Neural progenitor cell (in vitro differentiated cells): ENCODE measurements at regions not wholly inside any gene's neighbourhood (a gene's known extent, or its start where the extent isn't known, plus 50 kb on each side); places are given as distances from the start of the nearest gene placed in this dataset.
A peak's percentile ranks its signal among the peaks of the same experiment; 100 is the strongest.

Source experiments
- DNase-seq: peaks from one replicate; pipeline ENCODE4 v3.0.0-alpha.2; 2016; ENCODE audit warnings: low spot score
- H2AFZ ChIP-seq: fragments of 200-600 bp; sonication (generic); replicated peaks from 2 replicates; pipeline ENCODE4 v1.6.1; 2016; ENCODE audit warnings: antibody characterized with exemption
- H3F3A ChIP-seq: fragments of 200-600 bp; sonication (generic); 2 replicates; pipeline ENCODE4 v1.6.1; 2016; ENCODE audit warnings: antibody characterized with exemption, low read depth
- H3K27ac ChIP-seq: fragments of 200-600 bp; sonication (generic); 2 replicates; pipeline ENCODE4 v1.5.1; 2016; ENCODE audit warnings: mild to moderate bottlenecking
- H3K27me3 ChIP-seq: fragments of 200-600 bp; sonication (generic); 2 replicates; pipeline ENCODE4 v1.6.1; 2016; ENCODE audit warnings: mild to moderate bottlenecking, moderate library complexity
- H3K36me3 ChIP-seq: fragments of 200-600 bp; sonication (generic); 2 replicates; pipeline ENCODE4 v1.5.1; 2016
- H3K4me1 ChIP-seq: fragments of 200-600 bp; sonication (generic); 2 replicates; pipeline ENCODE4 v1.6.1; 2016; ENCODE audit warnings: mixed run types
- H3K4me2 ChIP-seq: fragments of 200-600 bp; sonication (generic); 2 replicates; pipeline ENCODE4 v1.6.1; 2016
- H3K4me3 ChIP-seq: fragments of 200-600 bp; sonication (generic); 2 replicates; pipeline ENCODE4 v1.5.1; 2016
- H3K79me2 ChIP-seq: fragments of 200-600 bp; sonication (generic); 2 replicates; pipeline ENCODE4 v1.6.1; 2016; ENCODE audit warnings: low read depth
- H3K9ac ChIP-seq: fragments of 200-600 bp; sonication (generic); 2 replicates; pipeline ENCODE4 v1.6.1; 2016
- H3K9me3 ChIP-seq: fragments of 200-600 bp; sonication (generic); 2 replicates; pipeline ENCODE4 v1.5.1; 2016; ENCODE audit warnings: low read depth
- H4K20me1 ChIP-seq: fragments of 200-600 bp; sonication (generic); 2 replicates; pipeline ENCODE4 v1.6.1; 2016; ENCODE audit warnings: low read depth
- H3K27ac Mint-ChIP-seq: 3 replicates; pipeline ENCODE4 v1.8.0; 2021; ENCODE audit warnings: mixed read lengths
- H3K27me3 Mint-ChIP-seq: 2 replicates; pipeline ENCODE4 v1.8.0; 2022; ENCODE audit warnings: low read depth, mild to moderate bottlenecking, inconsistent platforms, moderate library complexity, mixed read lengths; ENCODE audit not compliant: insufficient read depth
- H3K36me3 Mint-ChIP-seq: 3 replicates; pipeline ENCODE4 v1.8.0; 2021; ENCODE audit warnings: mixed read lengths
- H3K4me1 Mint-ChIP-seq: 3 replicates; pipeline ENCODE4 v1.8.0; 2021; ENCODE audit warnings: mixed read lengths
- H3K4me3 Mint-ChIP-seq: 3 replicates; pipeline ENCODE4 v1.8.0; 2021; ENCODE audit warnings: mild to moderate bottlenecking, moderate library complexity, mixed read lengths
- H3K9me3 Mint-ChIP-seq: 3 replicates; pipeline ENCODE4 v1.8.0; 2020; ENCODE audit warnings: mixed read lengths
- CTCF ChIP-seq: fragments of 200-600 bp; sonication (generic); IDR thresholded peaks from 2 replicates; pipeline ENCODE4 v1.5.1; 2017; ENCODE audit warnings: antibody characterized with exemption, mild to moderate bottlenecking
- EZH2 ChIP-seq: fragments of 200-600 bp; sonication (generic); IDR thresholded peaks from 2 replicates; pipeline ENCODE4 v1.6.1; 2017; ENCODE audit warnings: antibody characterized with exemption, mild to moderate bottlenecking, moderate library complexity
- EZH2phosphoT487 ChIP-seq: fragments of 200-600 bp; sonication (generic); IDR thresholded peaks from 2 replicates; pipeline ENCODE4 v1.6.1; 2017; ENCODE audit warnings: antibody characterized with exemption

GRCh38 chr3:181872887-181873286, 161.2 kb downstream of the SOX2 start:
- Histone ChIP-seq H3K4me2 (no peak overlapping the region), H3F3A (no peaks in the 10 kb centered on the region), H3K36me3 (no peaks in the 10 kb centered on the region), H2AFZ (peak overlapping the region; percentile 50), H3K4me1 (no peaks in the 10 kb centered on the region), H3K9me3 (no peaks in the 10 kb centered on the region), H3K4me3 (no peak overlapping the region), H3K27ac (no peak overlapping the region), H3K79me2 (no peaks in the 10 kb centered on the region), H3K27me3 (no peaks in the 10 kb centered on the region), H3K9ac (no peak overlapping the region), H4K20me1 (no peaks in the 10 kb centered on the region)
- Mint-ChIP-seq H3K27me3 (peaks cover 6% of the 10 kb centered on the region), H3K27ac (no peak overlapping the region), H3K4me1 (peaks cover 13% of the 10 kb centered on the region), H3K4me3 (no peak overlapping the region), H3K36me3 (peaks cover 3% of the 10 kb centered on the region), H3K9me3 (no peaks in the 10 kb centered on the region)
- no peak for DNase-seq
- TF ChIP-seq CTCF (no peak), EZH2 (no peak), EZH2phosphoT487 (no peak)

- no peaks in the 10 kb centered on the region for H4K20me1 ChIP-seq
- peaks cover 19% of the 10 kb centered on the region for H3F3A ChIP-seq
- peak overlapping the region; percentile 37 for H2AFZ ChIP-seq
- Mint-ChIP-seq H3K4me1 (peaks cover 20% of the 10 kb centered on the region), H3K27me3 (peaks cover 4% of the 10 kb centered on the region), H3K36me3 (no peaks in the 10 kb centered on the region), H3K9me3 (no peaks in the 10 kb centered on the region), H3K4me3 (no peak overlapping the region), H3K27ac (peak overlapping the region; percentile 81)
- H3K36me3 ChIP-seq: no peaks in the 10 kb centered on the region
- H3K9ac ChIP-seq: no peak overlapping the region
- H3K4me1 ChIP-seq: peaks cover 17% of the 10 kb centered on the region
- H3K4me2 ChIP-seq: peak overlapping the region; percentile 47
- no peaks in the 10 kb centered on the region for H3K27me3 ChIP-seq
- H3K9me3 ChIP-seq: no peaks in the 10 kb centered on the region
- no peak for DNase-seq
- peak overlapping the region; percentile 80 for H3K27ac ChIP-seq
- TF ChIP-seq EZH2 (no peak), CTCF (no peak), EZH2phosphoT487 (no peak)
- no peaks in the 10 kb centered on the region for H3K79me2 ChIP-seq
- no peak overlapping the region for H3K4me3 ChIP-seq
These were observed 168.2 kb downstream of the SOX2 start for GRCh38 chr3:181879926-181880325.

GRCh38 chr3:181880331-181880730, 168.6 kb downstream of the SOX2 start:
- H3K27ac ChIP-seq: peak overlapping the region; percentile 80
- DNase-seq: peak; percentile 70
- H3K4me2 ChIP-seq: peak overlapping the region; percentile 47
- H4K20me1 ChIP-seq: no peaks in the 10 kb centered on the region
- no peak overlapping the region for H3K4me3 ChIP-seq
- no peaks in the 10 kb centered on the region for H3K9me3 ChIP-seq
- Mint-ChIP-seq H3K36me3 (no peaks in the 10 kb centered on the region), H3K27me3 (peaks cover 4% of the 10 kb centered on the region), H3K27ac (peak overlapping the region; percentile 81), H3K4me1 (peaks cover 20% of the 10 kb centered on the region), H3K9me3 (no peaks in the 10 kb centered on the region), H3K4me3 (no peak overlapping the region)
- peaks cover 21% of the 10 kb centered on the region for H3K4me1 ChIP-seq
- no peaks in the 10 kb centered on the region for H3K79me2 ChIP-seq
- peak overlapping the region; percentile 37 for H2AFZ ChIP-seq
- no peaks in the 10 kb centered on the region for H3K36me3 ChIP-seq
- TF ChIP-seq EZH2phosphoT487: no peak
- no peaks in the 10 kb centered on the region for H3K27me3 ChIP-seq
- peaks cover 23% of the 10 kb centered on the region for H3F3A ChIP-seq
- H3K9ac ChIP-seq: no peak overlapping the region

GRCh38 chr3:181881749-181882148, 170.0 kb downstream of the SOX2 start:
- peaks cover 26% of the 10 kb centered on the region for H3F3A ChIP-seq
- DNase-seq: no peak
- TF ChIP-seq CTCF (no peak), EZH2 (no peak), EZH2phosphoT487 (no peak)
- no peak overlapping the region for H3K4me3 Mint-ChIP-seq
- H3K9me3 ChIP-seq: no peaks in the 10 kb centered on the region
- no peak overlapping the region for H3K9ac ChIP-seq
- no peaks in the 10 kb centered on the region for H4K20me1 ChIP-seq
- H3K27ac ChIP-seq: peak overlapping the region; percentile 46
- peaks cover 2% of the 10 kb centered on the region for H3K27me3 Mint-ChIP-seq
- peak overlapping the region; percentile 43 for H3K27ac Mint-ChIP-seq
- no peaks in the 10 kb centered on the region for H3K36me3 Mint-ChIP-seq
- peak overlapping the region; percentile 34 for H2AFZ ChIP-seq
- H3K27me3 ChIP-seq: no peaks in the 10 kb centered on the region
- H3K9me3 Mint-ChIP-seq: no peaks in the 10 kb centered on the region
- peaks cover 26% of the 10 kb centered on the region for H3K4me1 ChIP-seq
- H3K4me2 ChIP-seq: peak overlapping the region; percentile 18
- no peaks in the 10 kb centered on the region for H3K79me2 ChIP-seq
- peaks cover 23% of the 10 kb centered on the region for H3K4me1 Mint-ChIP-seq
- no peak overlapping the region for H3K4me3 ChIP-seq
- H3K36me3 ChIP-seq: no peaks in the 10 kb centered on the region
